Brain microvascular endothelial cell (primary cell): ENCODE measurements at regions not wholly inside any gene's neighbourhood (a gene's known extent, or its start where the extent isn't known, plus 50 kb on each side); places are given as distances from the start of the nearest gene placed in this dataset.

Experiments used
- DNase-seq: peaks from one replicate; pipeline ENCODE4 v3.0.0-alpha.2; 2020
- H3K27ac ChIP-seq: fragments of 250-450 bp; sonication (Bioruptor Pico); 2 replicates; pipeline ENCODE4 v1.5.1; 2020; ENCODE audit warnings: mild to moderate bottlenecking, moderate library complexity
- H3K27me3 ChIP-seq: fragments of 250-450 bp; sonication (Bioruptor Pico); replicated peaks from 2 replicates; pipeline ENCODE4 v1.5.1; 2020; ENCODE audit warnings: mild to moderate bottlenecking
- H3K36me3 ChIP-seq: fragments of 250-450 bp; sonication (Bioruptor Pico); replicated peaks from 2 replicates; pipeline ENCODE4 v1.5.1; 2020; ENCODE audit warnings: mild to moderate bottlenecking
- H3K4me3 ChIP-seq: 2 replicates; pipeline ENCODE4 v1.5.1; 2011; ENCODE audit warnings: low read depth, mild to moderate bottlenecking, control low read depth, low read length, moderate library complexity
- CTCF ChIP-seq: IDR thresholded peaks from 2 replicates; pipeline ENCODE4 v1.5.1; 2011; ENCODE audit warnings: low read depth, mild to moderate bottlenecking, moderate library complexity, low read length, control low read depth, inconsistent platforms; ENCODE audit errors: missing control alignments
- in situ Hi-C: cut with HindIII; loops from 2 replicates; pipeline ENCODE4 v1.10.0; 2017; ENCODE audit warnings: low sequenced_read_pairs, low pct_ligation_motif_present

GRCh38 chr12:33650832-33651231 lies 211.2 kb upstream of the SYT10 start:
- Histone ChIP-seq H3K27me3 (no peaks in the 10 kb centered on the region), H3K4me3 (no peak overlapping the region), H3K36me3 (no peaks in the 10 kb centered on the region), H3K27ac (no peak overlapping the region)
- TF ChIP-seq CTCF, result no peak
- in situ Hi-C loops, result no loop called here
- no peak for DNase-seq

DNA sequence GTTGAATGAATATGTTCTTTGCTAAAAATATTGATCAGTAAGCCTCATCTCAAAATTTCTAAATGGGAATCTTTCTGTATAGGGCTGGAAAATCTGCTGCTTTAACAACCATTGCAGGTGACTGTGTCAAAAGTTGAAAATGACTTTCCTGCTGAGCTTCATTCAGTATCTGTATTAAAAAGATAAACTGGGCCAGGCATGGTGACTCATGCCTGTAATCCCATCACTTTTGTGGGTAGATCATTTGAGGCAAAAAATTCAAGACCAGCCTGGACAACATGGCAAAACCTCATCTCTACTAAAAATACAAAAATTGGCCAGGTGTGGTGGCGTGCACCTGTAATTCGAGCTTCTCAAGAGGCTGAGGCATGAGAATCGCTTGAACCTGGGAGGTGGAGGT lies 213.7 kb upstream of the SYT10 start:
- H3K27me3 ChIP-seq, result no peaks in the 10 kb centered on the region
- no peaks in the 10 kb centered on the region for H3K36me3 ChIP-seq
- in situ Hi-C loops, result no loop called here
- no peak overlapping the region for H3K4me3 ChIP-seq
- no peak overlapping the region for H3K27ac ChIP-seq
- TF ChIP-seq CTCF, result no peak
- no peak for DNase-seq

- DNase-seq, result no peak
- Histone ChIP-seq H3K36me3 (no peaks in the 10 kb centered on the region), H3K4me3 (no peak overlapping the region), H3K27ac (no peak overlapping the region), H3K27me3 (no peaks in the 10 kb centered on the region)
- TF ChIP-seq CTCF, result no peak
- in situ Hi-C loops, result no loop called here
Measured at GRCh38 chr12:33654313-33654712, 214.7 kb upstream of the SYT10 start.

GRCh38 chr12:33663000-33663654 lies 223.5 kb upstream of the SYT10 start:
- H3K4me3 ChIP-seq, result no peak overlapping the region
- in situ Hi-C loops, result no loop called here
- no peak overlapping the region for H3K27ac ChIP-seq
- no peaks in the 10 kb centered on the region for H3K27me3 ChIP-seq
- H3K36me3 ChIP-seq, result no peaks in the 10 kb centered on the region
- DNase-seq, result no peak
- TF ChIP-seq CTCF, result no peak

DNA sequence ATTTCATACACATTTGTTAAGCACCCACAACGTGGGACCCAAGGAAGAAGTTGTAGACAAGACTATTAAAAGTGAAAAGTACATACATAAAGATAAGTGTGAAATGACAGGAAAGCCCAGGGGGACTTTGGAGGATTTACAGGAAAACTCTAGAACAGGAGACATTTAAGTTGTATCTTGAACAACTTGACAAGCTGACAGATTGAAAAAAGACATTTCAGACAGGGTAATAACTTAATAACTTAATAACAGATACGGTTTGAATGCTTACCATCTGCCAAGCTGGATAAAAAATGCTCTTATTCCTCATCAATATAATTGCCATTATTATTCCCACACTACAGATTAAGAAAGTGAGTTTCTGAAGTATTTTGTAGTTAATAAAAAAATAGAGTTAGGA lies 229.7 kb upstream of the SYT10 start:
- DNase-seq, result no peak
- Histone ChIP-seq H3K4me3 (no peak overlapping the region), H3K27ac (no peak overlapping the region), H3K36me3 (no peaks in the 10 kb centered on the region), H3K27me3 (no peaks in the 10 kb centered on the region)
- in situ Hi-C loops, result no loop called here
- no peak for TF ChIP-seq CTCF

- no peak for TF ChIP-seq CTCF
- H3K27ac ChIP-seq, result no peak overlapping the region
- no peaks in the 10 kb centered on the region for H3K27me3 ChIP-seq
- in situ Hi-C loops, result no loop called here
- H3K4me3 ChIP-seq, result no peak overlapping the region
- H3K36me3 ChIP-seq, result no peaks in the 10 kb centered on the region
- no peak for DNase-seq
Measured at GRCh38 chr12:33670284-33670683, 230.7 kb upstream of the SYT10 start.
